ENCODE measurements at regions not wholly inside any gene's neighbourhood (a gene's known extent, or its start where the extent isn't known, plus 50 kb on each side); places are given as distances from the start of the nearest gene placed in this dataset.

- Histone ChIP-seq H3K4me3 (ENCODE audit: low read depth in 1 of 3, low read length in 3 of 3) (no peak overlapping the region), H3K36me3 (ENCODE audit: control insufficient read depth in 4 of 4, insufficient read depth in 3 of 4, low read depth in 1 of 4, low read length in 3 of 4) (no peaks in the 10 kb centered on the region), H3K27ac (ENCODE audit: low read depth in 1 of 2, low read length in 2 of 2) (no peak overlapping the region), H3K9me3 (ENCODE audit: control insufficient read depth in 4 of 4, low read length in 3 of 4) (no peaks in the 10 kb centered on the region), H3K9ac (ENCODE audit: low read depth in 1 of 2, low read length in 2 of 2) (no peak overlapping the region), H3K27me3 (ENCODE audit: control insufficient read depth in 4 of 4, insufficient read depth in 4 of 4, low read length in 3 of 4) (no peaks in the 10 kb centered on the region), H3K4me1 (ENCODE audit: control insufficient read depth in 4 of 4, insufficient read depth in 4 of 4, low read length in 3 of 4) (no peaks in the 10 kb centered on the region)
- DNase-seq (ENCODE audit: low spot score), result no peak
- TF ChIP-seq FOXA1 (IDR thresholded peaks at IDR 0.05), result no peak
- TF ChIP-seq SP1 (IDR thresholded peaks at IDR 0.05), result no peak
- TF ChIP-seq HNF4A (conservative IDR thresholded peaks at IDR 0.05), result no peak
- TF ChIP-seq YY1 (IDR thresholded peaks at IDR 0.05), result no peak
- TF ChIP-seq TAF1 (conservative IDR thresholded peaks at IDR 0.05), result no peak
- no peak for TF ChIP-seq ATF3 (IDR thresholded peaks at IDR 0.05)
- whole genome bisulfite sequencing, result 75% methylated on average over 3 of the region's 3 CpGs
Observed at GRCh38 chr3:116640109-116640508, 69.5 kb upstream of the TUSC7 start.

GRCh38 chr3:116643001-116643400 lies 66.6 kb upstream of the TUSC7 start:
- H3K4me3 ChIP-seq (ENCODE audit: low read depth in 1 of 3, low read length in 3 of 3), result no peak overlapping the region
- TF ChIP-seq RXRA (IDR thresholded peaks at IDR 0.05) (no peak), NR2F2 (IDR thresholded peaks at IDR 0.05) (no peak), TAF1 (conservative IDR thresholded peaks at IDR 0.05) (no peak), HNF4A (conservative IDR thresholded peaks at IDR 0.05) (no peak), RAD21 (IDR thresholded peaks at IDR 0.05) (no peak), GABPA (IDR thresholded peaks at IDR 0.05 in 1 of 2, conservative IDR thresholded peaks at IDR 0.05 in 1 of 2) (no peak), REST (IDR thresholded peaks at IDR 0.05) (no peak), ATF3 (IDR thresholded peaks at IDR 0.05) (no peak), JUND (IDR thresholded peaks at IDR 0.05) (no peak), YY1 (IDR thresholded peaks at IDR 0.05) (no peak), SP1 (IDR thresholded peaks at IDR 0.05) (no peak), MAX (IDR thresholded peaks at IDR 0.05) (no peak), FOXA1 (IDR thresholded peaks at IDR 0.05) (no peak), EGR1 (IDR thresholded peaks at IDR 0.05; ENCODE audit: low read depth in 2 of 2) (no peak), CTCF (IDR thresholded peaks at IDR 0.05; ENCODE audit: low read depth, low read length, missing input control) (no peak), ZBTB33 (IDR thresholded peaks at IDR 0.05) (no peak)
- H3K9me3 ChIP-seq (ENCODE audit: control insufficient read depth in 4 of 4, low read length in 3 of 4), result no peaks in the 10 kb centered on the region
- H3K27me3 ChIP-seq (ENCODE audit: control insufficient read depth in 4 of 4, insufficient read depth in 4 of 4, low read length in 3 of 4), result no peaks in the 10 kb centered on the region
- no peak for DNase-seq (ENCODE audit: low spot score)
- no peak overlapping the region for H3K27ac ChIP-seq (ENCODE audit: low read depth in 1 of 2, low read length in 2 of 2)
- no peaks in the 10 kb centered on the region for H3K36me3 ChIP-seq (ENCODE audit: control insufficient read depth in 4 of 4, insufficient read depth in 3 of 4, low read depth in 1 of 4, low read length in 3 of 4)
- H3K9ac ChIP-seq (ENCODE audit: low read depth in 1 of 2, low read length in 2 of 2), result no peak overlapping the region
- no peaks in the 10 kb centered on the region for H3K4me1 ChIP-seq (ENCODE audit: control insufficient read depth in 4 of 4, insufficient read depth in 4 of 4, low read length in 3 of 4)

Measured in liver (tissue), 8 donors.